IMR-90 (cell line): ENCODE measurements at regions not wholly inside any gene's neighbourhood (a gene's known extent, or its start where the extent isn't known, plus 50 kb on each side); places are given as distances from the start of the nearest gene placed in this dataset.

ENCODE experiments used
- ATAC-seq: fragments of 200-7000 bp; cut with Tn5 transposase; 2 replicates; pipeline ENCODE4 v1.9.1; 2020; ENCODE audit warnings: low read depth, mild to moderate bottlenecking, moderate library complexity
- BruUV-seq: library from RNA; stranded (reverse); fragments of 400-500 nt; replicated peaks from 2 replicates; lab custom pipeline; 2021; lab: Mats Ljungman, UMichigan
- CTCF ChIA-PET: fragments of 300-600 bp; formaldehyde crosslinking; extraction: SDS; loops from one replicate; lab custom pipeline; 2021; ENCODE audit warnings: antibody characterized with exemption; lab: Yijun Ruan, JAX
- POLR2A ChIA-PET: fragments of 300-600 bp; sonication (Branson Sonifier 250); formaldehyde crosslinking; loops from one replicate; lab custom pipeline; 2022; ENCODE audit warnings: antibody characterized with exemption; ENCODE audit not compliant: unreplicated experiment; lab: Charles Lee
- DNase-seq: peaks from one replicate; pipeline ENCODE4 v3.0.0; 2013
- H2AFZ ChIP-seq: replicated peaks from 2 replicates; pipeline ENCODE3; 2013; ENCODE audit warnings: low read length, mild to moderate bottlenecking; ENCODE audit not compliant: poor library complexity
- H2AK5ac ChIP-seq: 2 replicates; pipeline ENCODE4 v1.6.1; 2013; ENCODE audit warnings: low read depth, low read length, inconsistent platforms
- H2AK9ac ChIP-seq: replicated peaks from 2 replicates; pipeline ENCODE3; 2013; ENCODE audit warnings: mild to moderate bottlenecking, low read depth, low read length, moderate library complexity; ENCODE audit not compliant: poor library complexity
- H2BK120ac ChIP-seq: 2 replicates; pipeline ENCODE4 v1.6.1; 2013; ENCODE audit warnings: low read depth, low read length, inconsistent platforms
- H2BK15ac ChIP-seq: 3 replicates; pipeline ENCODE4 v1.6.1; 2013; ENCODE audit warnings: low read depth, low read length, inconsistent platforms
- H2BK20ac ChIP-seq: 2 replicates; pipeline ENCODE4 v1.6.1; 2013; ENCODE audit warnings: low read depth, mild to moderate bottlenecking, inconsistent platforms, low read length, moderate library complexity
- H2BK5ac ChIP-seq: 2 replicates; pipeline ENCODE4 v1.6.1; 2013; ENCODE audit warnings: mild to moderate bottlenecking, low read depth, low read length, inconsistent platforms; ENCODE audit not compliant: poor library complexity, severe bottlenecking
- H3K14ac ChIP-seq: replicated peaks from 2 replicates; pipeline ENCODE4 v1.6.1; 2013; ENCODE audit warnings: low read depth, low read length, inconsistent platforms
- H3K18ac ChIP-seq: 2 replicates; pipeline ENCODE4 v1.6.1; 2013; ENCODE audit warnings: low read depth, low read length, control low read depth
- H3K23ac ChIP-seq: 2 replicates; pipeline ENCODE4 v1.6.1; 2013; ENCODE audit warnings: low read depth, low read length, inconsistent platforms
- H3K27ac ChIP-seq: 2 replicates; pipeline ENCODE4 v1.5.1; 2013; ENCODE audit warnings: mild to moderate bottlenecking, control low read depth, low read length; ENCODE audit not compliant: insufficient read depth
- H3K27me3 ChIP-seq: 2 replicates; pipeline ENCODE4 v1.6.1; 2013; ENCODE audit warnings: low read length; ENCODE audit not compliant: control insufficient read depth, insufficient read depth
- H3K36me3 ChIP-seq: 2 replicates; pipeline ENCODE4 v1.6.1; 2013; ENCODE audit warnings: low read length, mixed read lengths; ENCODE audit not compliant: control insufficient read depth, insufficient read depth
- H3K4ac ChIP-seq: 2 replicates; pipeline ENCODE4 v1.6.1; 2013; ENCODE audit warnings: low read depth, low read length, inconsistent platforms
- H3K4me1 ChIP-seq: 2 replicates; pipeline ENCODE4 v1.6.1; 2013; ENCODE audit warnings: low read length, mixed read lengths; ENCODE audit not compliant: control insufficient read depth, insufficient read depth
- H3K4me2 ChIP-seq: 2 replicates; pipeline ENCODE4 v1.6.1; 2013; ENCODE audit warnings: low read depth, mild to moderate bottlenecking, control low read depth, low read length, moderate library complexity
- H3K4me3 ChIP-seq: 2 replicates; pipeline ENCODE4 v1.5.1; 2013; ENCODE audit warnings: low read depth, mild to moderate bottlenecking, control low read depth, low read length, moderate library complexity; ENCODE audit not compliant: insufficient read depth
- H3K56ac ChIP-seq: 2 replicates; pipeline ENCODE4 v1.6.1; 2013; ENCODE audit warnings: low read length, inconsistent platforms; ENCODE audit not compliant: insufficient read depth; ENCODE audit errors: extremely low read depth
- H3K79me1 ChIP-seq, 2 experiments: 2 replicates each; pipeline ENCODE4 v1.6.1; 2013; ENCODE audit warnings: low read length in 2 of 2, inconsistent platforms in 1 of 2, low read depth in 1 of 2
- H3K9ac ChIP-seq: 2 replicates; pipeline ENCODE4 v1.6.1; 2013; ENCODE audit warnings: low read depth, low read length, control low read depth
- H3K9me1 ChIP-seq: 2 replicates; pipeline ENCODE4 v1.6.1; 2013; ENCODE audit warnings: low read length, inconsistent platforms; ENCODE audit not compliant: insufficient read depth
- H3K9me3 ChIP-seq: 2 replicates; pipeline ENCODE4 v1.6.1; 2013; ENCODE audit warnings: low read length; ENCODE audit not compliant: control insufficient read depth, insufficient read depth
- H4K20me1 ChIP-seq: 2 replicates; pipeline ENCODE4 v1.6.1; 2013; ENCODE audit warnings: low read length, inconsistent platforms; ENCODE audit not compliant: insufficient read depth
- H4K5ac ChIP-seq: 2 replicates; pipeline ENCODE4 v1.6.1; 2013; ENCODE audit warnings: mild to moderate bottlenecking, low read depth, low read length, control low read depth
- H4K8ac ChIP-seq, 2 experiments: 2 replicates each; pipeline ENCODE4 v1.6.1; 2013; ENCODE audit warnings: low read depth in 2 of 2, low read length in 2 of 2, control low read depth in 1 of 2, inconsistent platforms in 1 of 2
- H4K91ac ChIP-seq: 2 replicates; pipeline ENCODE4 v1.6.1; 2013; ENCODE audit warnings: low read depth, low read length, inconsistent platforms; ENCODE audit not compliant: insufficient read depth
- CEBPB ChIP-seq: IDR thresholded peaks from 2 replicates; pipeline ENCODE4 v1.6.1; 2012; ENCODE audit warnings: low read depth, low read length, improper control_type of control experiment
- CTCF ChIP-seq: conservative IDR thresholded peaks from 2 replicates; pipeline ENCODE4 v1.5.1; 2012; ENCODE audit warnings: mild to moderate bottlenecking, low read depth, low read length, improper control_type of control experiment
- ELK1 ChIP-seq: fragments of 150-350 bp; IDR thresholded peaks from 2 replicates; pipeline ENCODE4 v1.6.1; 2016; ENCODE audit warnings: low read depth, mild to moderate bottlenecking, low read length, moderate library complexity, borderline replicate concordance
- MXI1 ChIP-seq: IDR thresholded peaks from 2 replicates; pipeline ENCODE4 v1.6.1; 2012; ENCODE audit warnings: low read depth, mild to moderate bottlenecking, low read length, moderate library complexity, borderline replicate concordance
- USF2 ChIP-seq: fragments of 150-350 bp; IDR thresholded peaks from 2 replicates; pipeline ENCODE4 v1.6.1; 2017; ENCODE audit warnings: mild to moderate bottlenecking, antibody characterized with exemption, low read length, low read depth
- WGBS, 2 experiments: methylation state at CpG; one replicate each; pipeline versions ENCODE4 v1.1.5 to v1.1.7; 2013; ENCODE audit warnings: missing lambda C conversion rate in 2 of 2; ENCODE audit not compliant: insufficient read length in 1 of 2; ENCODE audit errors: extremely low coverage in 2 of 2; 5-methylcytosine and 5-hydroxymethylcytosine counted together
- dilution Hi-C: fragments of 300-500 bp; cut with HindIII; formaldehyde crosslinking; loops from one replicate; pipeline ENCODE4 v1.14.3; 2018; ENCODE audit warnings: low sequenced_read_pairs; ENCODE audit not compliant: unreplicated experiment
- in situ Hi-C: fragments of 300-500 bp; cut with MboI; formaldehyde crosslinking; loops from 3 replicates; pipeline ENCODE4 v1.14.3; 2019; ENCODE audit warnings: low sequenced_read_pairs, inconsistent platforms, mixed read lengths
- intact Hi-C: fragments of 100-400 bp; cut with micrococcal nuclease; formaldehyde crosslinking; loops from 2 replicates; pipeline ENCODE4 v1.10.0; 2022

GRCh38 chr3:78143000-78143399 lies 1103.1 kb downstream of the ROBO2 start:
- no peak overlapping the region for H2BK20ac ChIP-seq
- BruUV-seq: no TSS peak
- no peak overlapping the region for H4K91ac ChIP-seq
- no CpG with 5 or more reads among the region's 1 CpG for WGBS, 2 experiments
- H4K5ac ChIP-seq: no peak overlapping the region
- no peaks in the 10 kb centered on the region for H3K9me3 ChIP-seq
- no peak overlapping the region for H2AK9ac ChIP-seq
- no peak overlapping the region for H3K56ac ChIP-seq
- ChIA-PET POLR2A (no interaction called here), CTCF (interaction anchor here (1.0 kb wide), 1 partner anchor 23 kb away, joined by 3 read pairs; no protein-coding TSS in a partner anchor)
- H3K4me2 ChIP-seq: no peak overlapping the region
- no peak overlapping the region for H2AFZ ChIP-seq
- no peak overlapping the region for H2BK5ac ChIP-seq
- H3K27me3 ChIP-seq: no peaks in the 10 kb centered on the region
- no peak overlapping the region for H3K9ac ChIP-seq
- ATAC-seq (no peak), DNase-seq (no peak)
- no peak overlapping the region for H3K4me3 ChIP-seq
- no peaks in the 10 kb centered on the region for H3K4me1 ChIP-seq
- 0 out of 2 replicates have a peak, but pooled peaks cover 3% of the 10 kb centered on the region for H3K9me1 ChIP-seq
- TF ChIP-seq CEBPB: no peak
- no peak for TF ChIP-seq MXI1
- no peak for TF ChIP-seq CTCF
- no peak for TF ChIP-seq USF2
- TF ChIP-seq ELK1: no peak
- H3K79me1 ChIP-seq: no peaks in the 10 kb centered on the region
- H3K14ac ChIP-seq: no peak overlapping the region
- no peak overlapping the region for H3K4ac ChIP-seq
- no peak overlapping the region for H3K18ac ChIP-seq
- in situ Hi-C loops (no loop called here), dilution Hi-C loops (no loop called here), intact Hi-C loops (no loop called here)
- H4K8ac ChIP-seq: no peak overlapping the region
- H2BK15ac ChIP-seq: no peak overlapping the region
- H3K27ac ChIP-seq: no peak overlapping the region
- H2AK5ac ChIP-seq: no peak overlapping the region
- H4K20me1 ChIP-seq: no peaks in the 10 kb centered on the region
- H3K23ac ChIP-seq: no peak overlapping the region
- H2BK120ac ChIP-seq: no peak overlapping the region
- no peaks in the 10 kb centered on the region for H3K36me3 ChIP-seq
